KBM-7 (cell line): ENCODE measurements at regions not wholly inside any gene's neighbourhood (a gene's known extent, or its start where the extent isn't known, plus 50 kb on each side); places are given as distances from the start of the nearest gene placed in this dataset.

Experiments used
- DNase-seq: peaks from one replicate; pipeline ENCODE4 v3.0.0-alpha.2; 2015
- in situ Hi-C: fragments of 300-500 bp; cut with MboI; formaldehyde crosslinking; loops from 2 replicates; pipeline ENCODE4 v1.14.3; 2020; ENCODE audit warnings: low sequenced_read_pairs, low pct_unique_long_range_greater_than_20kb, mixed read lengths

GRCh38 chr18:42255908-42256765 lies 301.1 kb downstream of the PIK3C3 start:
- in situ Hi-C loops: no loop called here
- no peak for DNase-seq

- in situ Hi-C loops: no loop called here
- DNase-seq: no peak
Measured at GRCh38 chr18:42258301-42258965, 303.4 kb downstream of the PIK3C3 start.

- in situ Hi-C loops: no loop called here
- DNase-seq: no peak
Measured at GRCh38 chr18:42261731-42262130, 306.7 kb downstream of the PIK3C3 start.

GRCh38 chr18:42264497-42264896 lies 309.5 kb downstream of the PIK3C3 start:
- no peak for DNase-seq
- in situ Hi-C loops: no loop called here

- in situ Hi-C loops: no loop called here
- DNase-seq: no peak
Measured at GRCh38 chr18:42268186-42268725, 313.2 kb downstream of the PIK3C3 start.

- in situ Hi-C loops: no loop called here
- no peak for DNase-seq
Measured at GRCh38 chr18:42268798-42269197, 313.8 kb downstream of the PIK3C3 start.

- in situ Hi-C loops: no loop called here
- DNase-seq: no peak
Measured at GRCh38 chr18:42271647-42272414, 316.8 kb downstream of the PIK3C3 start.

- no peak for DNase-seq
- in situ Hi-C loops: no loop called here
Measured at GRCh38 chr18:42274488-42275137, 319.6 kb downstream of the PIK3C3 start.

GRCh38 chr18:42275138-42275535 lies 320.1 kb downstream of the PIK3C3 start:
- in situ Hi-C loops: no loop called here
- no peak for DNase-seq

- DNase-seq: no peak
- in situ Hi-C loops: no loop called here
Measured at GRCh38 chr18:42275949-42276730, 321.1 kb downstream of the PIK3C3 start.

- DNase-seq: no peak
- in situ Hi-C loops: no loop called here
Measured at GRCh38 chr18:42281124-42281523, 326.1 kb downstream of the PIK3C3 start.

GRCh38 chr18:42281851-42282250 lies 326.8 kb downstream of the PIK3C3 start:
- no peak for DNase-seq
- in situ Hi-C loops: no loop called here

- in situ Hi-C loops: no loop called here
Measured at GRCh38 chr18:42287047-42287446, 332.0 kb downstream of the PIK3C3 start.

GRCh38 chr18:42288129-42288528 lies 333.1 kb downstream of the PIK3C3 start:
- DNase-seq: no peak
- in situ Hi-C loops: no loop called here

More at GRCh38 chr18:42287047-42287446, 332.0 kb downstream of the PIK3C3 start:
- no peak for DNase-seq

GRCh38 chr18:42289526-42289925 lies 334.5 kb downstream of the PIK3C3 start:
- DNase-seq: no peak
- in situ Hi-C loops: no loop called here

- in situ Hi-C loops: no loop called here
Measured at GRCh38 chr18:42290318-42291307, 335.6 kb downstream of the PIK3C3 start.

GRCh38 chr18:42292654-42293053 lies 337.6 kb downstream of the PIK3C3 start:
- in situ Hi-C loops: no loop called here
- DNase-seq: no peak

More at GRCh38 chr18:42290318-42291307, 335.6 kb downstream of the PIK3C3 start:
- DNase-seq: no peak
